Stimulated activated memory B cell treated with anti-CD40 and anti-IgM and Interleukin-4, amounts not matched to agents 10 μg/mL and 1 μg/mL and 100 μg/mL, for 72 hours (primary cell): ENCODE measurements at regions not wholly inside any gene's neighbourhood (a gene's known extent, or its start where the extent isn't known, plus 50 kb on each side); places are given as distances from the start of the nearest gene placed in this dataset.

Source experiments
- ATAC-seq: fragments of 150-1000 bp; cut with Tn5 transposase; 2 replicates; pipeline ENCODE4 v1.10.0; 2021
- H3K27ac Mint-ChIP-seq: one replicate; pipeline ENCODE4 v1.8.0; 2022; ENCODE audit warnings: mild to moderate bottlenecking, mixed read lengths
- H3K27me3 Mint-ChIP-seq: one replicate; pipeline ENCODE4 v1.8.0; 2022; ENCODE audit warnings: mixed read lengths
- H3K36me3 Mint-ChIP-seq: one replicate; pipeline ENCODE4 v1.8.0; 2022; ENCODE audit warnings: mixed read lengths
- H3K4me1 Mint-ChIP-seq: one replicate; pipeline ENCODE4 v1.8.0; 2022; ENCODE audit warnings: mixed read lengths
- H3K4me3 Mint-ChIP-seq: one replicate; pipeline ENCODE4 v1.8.0; 2022; ENCODE audit warnings: mild to moderate bottlenecking, moderate library complexity, mixed read lengths
- H3K9me3 Mint-ChIP-seq: one replicate; pipeline ENCODE4 v1.8.0; 2022; ENCODE audit warnings: mixed read lengths

DNA sequence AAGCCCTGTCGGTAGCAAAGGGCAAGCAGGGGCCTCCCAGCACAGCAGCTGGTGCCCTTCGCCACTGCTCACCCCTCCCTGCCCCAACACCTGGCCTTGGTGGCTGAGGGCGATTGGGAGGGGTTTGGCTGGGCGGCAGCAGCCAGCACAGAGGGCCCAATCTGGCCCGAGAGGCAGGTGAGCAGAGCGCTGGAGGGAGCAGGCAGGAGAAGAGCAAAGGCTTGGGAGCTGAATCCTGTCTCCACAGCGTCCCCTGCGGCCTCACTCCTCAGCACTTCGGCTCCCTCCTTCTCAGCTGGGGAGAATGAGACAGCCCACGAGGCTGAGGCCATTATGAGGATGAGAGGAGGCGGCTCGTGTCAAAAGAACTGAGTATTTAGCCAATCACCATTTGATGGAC lies 74.9 kb upstream of the TAF1B start:
- Mint-ChIP-seq H3K36me3 (no peaks in the 10 kb centered on the region), H3K4me1 (peaks cover 54% of the 10 kb centered on the region), H3K9me3 (no peaks in the 10 kb centered on the region), H3K27me3 (peaks cover 58% of the 10 kb centered on the region), H3K4me3 (peak overlapping the region; percentile 4), H3K27ac (peak overlapping the region; percentile 68)
- no peak for ATAC-seq

DNA sequence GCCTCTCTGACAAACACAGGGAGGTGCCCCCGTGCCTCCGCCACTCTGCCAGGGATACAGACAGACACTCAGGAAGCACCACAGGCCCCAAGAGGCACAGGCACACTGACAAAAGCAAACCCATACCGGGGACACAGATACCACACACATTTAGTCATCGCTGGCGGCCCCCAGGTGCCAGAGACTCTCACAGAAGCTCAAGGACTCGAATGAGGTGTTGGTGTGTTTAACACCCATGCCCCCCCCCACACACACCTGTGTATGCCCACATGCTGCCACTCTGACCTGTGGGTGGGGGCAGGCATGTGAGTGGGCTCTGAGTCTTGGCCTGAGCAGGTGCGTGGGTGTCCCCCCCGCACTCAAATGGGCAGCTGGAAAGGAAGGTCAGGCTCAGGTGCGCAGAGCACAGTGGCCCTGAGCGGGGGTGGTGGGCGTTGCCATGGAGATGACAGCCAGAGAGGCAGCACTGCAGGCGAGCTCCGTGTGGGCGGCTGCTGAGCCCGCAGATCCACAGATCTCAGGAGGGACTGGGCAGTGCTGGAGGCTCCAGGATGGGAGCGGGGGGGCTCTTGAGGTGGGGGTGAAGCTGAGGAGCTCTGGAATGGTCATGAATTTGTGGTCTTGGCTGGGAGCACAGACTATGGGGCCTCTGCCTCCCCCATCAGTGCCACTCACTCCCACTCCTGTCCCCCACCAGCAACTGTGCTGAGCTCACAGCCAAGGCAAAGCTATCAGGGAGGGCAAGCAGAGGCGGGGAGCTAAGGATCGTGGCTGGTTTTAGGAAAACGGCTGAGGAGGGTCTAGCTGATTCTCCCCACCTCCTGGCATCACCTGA lies 73.9 kb upstream of the TAF1B start:
- no peaks in the 10 kb centered on the region for H3K9me3 Mint-ChIP-seq
- H3K4me1 Mint-ChIP-seq = peaks cover 44% of the 10 kb centered on the region
- no peak overlapping the region for H3K4me3 Mint-ChIP-seq
- peaks cover 68% of the 10 kb centered on the region for H3K27me3 Mint-ChIP-seq
- H3K36me3 Mint-ChIP-seq = no peaks in the 10 kb centered on the region
- peak overlapping the region; percentile 68 for H3K27ac Mint-ChIP-seq
- ATAC-seq = peak; percentile 44

GRCh38 chr2:9770006-9770307 lies 73.3 kb upstream of the TAF1B start:
- H3K9me3 Mint-ChIP-seq = no peaks in the 10 kb centered on the region
- H3K4me3 Mint-ChIP-seq = no peak overlapping the region
- peaks cover 38% of the 10 kb centered on the region for H3K4me1 Mint-ChIP-seq
- peaks cover 73% of the 10 kb centered on the region for H3K27me3 Mint-ChIP-seq
- H3K36me3 Mint-ChIP-seq = no peaks in the 10 kb centered on the region
- ATAC-seq = no peak
- H3K27ac Mint-ChIP-seq = no peak overlapping the region

DNA sequence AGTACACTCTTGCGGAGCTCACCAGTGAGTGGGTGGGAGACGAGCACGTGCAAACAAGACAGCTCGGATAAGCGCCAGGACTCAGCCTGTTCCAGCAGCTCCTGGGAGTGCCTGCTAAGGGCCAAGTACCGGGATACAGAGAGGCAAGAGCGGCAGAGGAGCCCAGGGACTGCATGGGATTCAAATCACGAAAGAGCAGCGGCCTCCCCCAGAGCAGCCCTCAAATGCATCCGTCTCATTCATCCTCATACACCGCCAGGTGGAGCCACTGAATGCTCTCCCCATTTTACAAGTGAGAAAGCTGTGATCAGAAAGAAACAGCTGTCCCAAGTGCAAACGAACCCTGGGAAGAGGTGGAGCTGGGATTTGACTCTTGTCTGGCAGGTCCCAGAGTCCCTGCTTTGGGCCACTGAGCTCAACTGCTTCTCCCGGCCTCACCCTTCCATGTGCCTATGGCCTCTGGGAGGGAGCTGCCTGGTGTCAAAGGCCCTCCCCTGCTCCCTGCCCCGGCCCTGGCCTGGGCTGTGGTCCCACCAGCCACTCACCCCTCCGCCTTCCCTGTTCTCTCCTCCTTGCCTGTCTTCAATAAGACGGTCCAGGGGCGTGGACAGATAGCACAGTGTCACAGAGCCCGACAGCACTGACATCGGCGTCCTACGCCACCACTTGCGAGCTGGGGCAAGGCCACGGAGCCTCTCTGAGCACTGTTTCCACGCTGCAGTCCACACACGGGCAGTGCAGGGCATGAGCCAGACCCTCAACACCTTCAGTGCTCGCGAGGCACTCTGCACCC lies 72.8 kb upstream of the TAF1B start:
- H3K9me3 Mint-ChIP-seq = no peaks in the 10 kb centered on the region
- H3K36me3 Mint-ChIP-seq = no peaks in the 10 kb centered on the region
- H3K4me1 Mint-ChIP-seq = peaks cover 36% of the 10 kb centered on the region
- H3K4me3 Mint-ChIP-seq = no peak overlapping the region
- H3K27ac Mint-ChIP-seq = no peak overlapping the region
- ATAC-seq = no peak
- peaks cover 77% of the 10 kb centered on the region for H3K27me3 Mint-ChIP-seq

DNA sequence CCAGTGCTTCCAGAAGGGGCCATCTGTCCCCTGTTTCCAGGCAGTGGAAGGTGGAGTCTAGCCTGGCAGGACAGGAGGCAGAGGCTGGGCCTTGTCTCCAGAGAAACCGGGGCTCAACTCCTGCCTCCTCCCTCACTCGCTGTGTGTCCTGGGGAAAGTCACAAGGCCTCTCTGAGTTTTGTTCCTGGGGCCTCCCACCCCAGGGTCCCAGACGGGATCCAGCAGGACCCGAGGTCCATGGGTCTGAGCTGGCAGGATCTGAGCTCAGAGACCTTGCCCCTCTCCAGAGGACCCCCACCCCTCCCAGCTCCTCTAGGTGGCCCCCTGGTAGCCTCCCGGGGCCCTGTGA lies 72.2 kb upstream of the TAF1B start:
- Mint-ChIP-seq H3K36me3 (no peaks in the 10 kb centered on the region), H3K27me3 (peaks cover 77% of the 10 kb centered on the region), H3K9me3 (no peaks in the 10 kb centered on the region), H3K4me1 (peaks cover 36% of the 10 kb centered on the region), H3K27ac (no peak overlapping the region), H3K4me3 (no peak overlapping the region)
- ATAC-seq = no peak

GRCh38 chr2:9771481-9772017 lies 71.7 kb upstream of the TAF1B start:
- ATAC-seq = no peak
- Mint-ChIP-seq H3K4me3 (no peak overlapping the region), H3K27me3 (peaks cover 77% of the 10 kb centered on the region)

DNA sequence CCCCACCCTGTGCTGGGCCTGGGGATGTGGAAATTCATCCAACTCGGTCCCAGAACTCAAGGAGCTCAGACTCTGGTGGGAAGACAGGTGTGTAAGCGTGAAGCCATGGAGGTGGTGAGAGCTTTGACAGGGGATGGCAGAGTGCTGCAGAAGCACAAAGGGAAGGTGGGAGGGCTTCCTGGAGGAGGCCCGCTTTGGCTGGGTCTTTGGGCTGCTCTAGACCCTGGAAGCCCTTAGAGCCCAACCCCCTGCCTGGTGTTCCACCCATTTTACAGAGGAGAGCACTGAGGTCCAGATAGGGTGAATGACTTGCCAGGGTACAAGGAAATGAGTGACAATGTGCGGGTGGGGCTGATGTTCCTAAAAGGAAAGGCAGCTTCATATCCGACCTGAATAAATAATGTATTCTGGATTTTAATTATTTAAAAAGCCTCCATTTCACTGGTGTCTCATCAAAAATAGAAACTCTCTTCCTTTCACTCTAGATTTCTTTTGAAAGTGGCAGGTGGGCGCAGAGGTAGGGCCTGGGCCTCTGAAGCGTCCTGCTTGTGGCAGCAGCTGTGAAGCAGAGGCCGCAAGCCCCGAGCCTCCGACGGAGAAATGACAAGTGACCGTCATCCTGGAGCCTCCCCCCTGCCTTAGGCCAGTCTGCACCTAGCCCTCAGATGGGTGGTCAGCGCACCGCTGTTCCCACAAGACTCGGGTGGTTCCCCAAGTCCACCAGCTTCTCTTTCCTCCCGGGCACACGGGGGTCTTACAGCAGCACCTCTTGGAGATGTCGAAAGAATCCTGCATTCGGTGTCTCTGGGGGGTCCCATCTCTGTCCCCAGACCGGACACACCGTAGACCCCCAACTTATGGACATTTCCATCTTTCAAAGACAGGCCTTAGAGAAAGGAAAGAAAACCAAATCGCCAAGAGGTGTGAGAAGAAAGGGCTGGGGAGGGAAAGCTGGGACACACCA lies 71.0 kb upstream of the TAF1B start:
- Mint-ChIP-seq H3K9me3 (no peaks in the 10 kb centered on the region), H3K27me3 (peaks cover 77% of the 10 kb centered on the region), H3K4me1 (peaks cover 36% of the 10 kb centered on the region), H3K27ac (no peak overlapping the region), H3K4me3 (no peak overlapping the region), H3K36me3 (no peaks in the 10 kb centered on the region)
- no peak for ATAC-seq

More at GRCh38 chr2:9771481-9772017, 71.7 kb upstream of the TAF1B start:
- H3K36me3 Mint-ChIP-seq = no peaks in the 10 kb centered on the region
- no peaks in the 10 kb centered on the region for H3K9me3 Mint-ChIP-seq
- H3K27ac Mint-ChIP-seq = no peak overlapping the region
- H3K4me1 Mint-ChIP-seq = peaks cover 36% of the 10 kb centered on the region

- Mint-ChIP-seq H3K36me3 (no peaks in the 10 kb centered on the region), H3K4me1 (peaks cover 33% of the 10 kb centered on the region), H3K9me3 (no peaks in the 10 kb centered on the region), H3K4me3 (no peak overlapping the region), H3K27me3 (peaks cover 68% of the 10 kb centered on the region), H3K27ac (no peak overlapping the region)
- no peak for ATAC-seq
These were observed 70.0 kb upstream of the TAF1B start for GRCh38 chr2:9772999-9773902.

GRCh38 chr2:9773903-9774239 lies 69.4 kb upstream of the TAF1B start:
- ATAC-seq = no peak
- Mint-ChIP-seq H3K27me3 (peaks cover 62% of the 10 kb centered on the region), H3K9me3 (no peaks in the 10 kb centered on the region), H3K36me3 (no peaks in the 10 kb centered on the region), H3K4me3 (no peak overlapping the region), H3K27ac (no peak overlapping the region), H3K4me1 (peaks cover 33% of the 10 kb centered on the region)

DNA sequence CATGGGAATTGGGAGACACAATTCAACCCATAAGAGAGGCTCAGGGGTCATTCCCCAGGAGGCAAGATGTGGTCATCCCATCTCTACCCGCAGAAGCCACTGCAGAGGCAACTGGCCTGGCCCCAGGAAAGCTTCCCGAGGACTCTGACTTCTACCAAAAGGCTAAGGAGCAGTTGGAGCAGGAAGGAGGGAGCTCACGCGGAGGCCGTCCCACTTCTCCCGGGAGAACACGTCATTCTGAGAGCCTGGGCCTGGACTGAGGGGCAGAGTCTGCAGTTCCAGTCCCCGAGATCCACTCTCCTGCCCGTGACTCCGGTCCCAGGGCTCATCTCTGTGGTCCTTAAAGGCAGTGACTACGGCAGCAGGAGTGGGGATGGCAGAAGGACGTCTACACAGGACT lies 69.0 kb upstream of the TAF1B start:
- Mint-ChIP-seq H3K4me3 (no peak overlapping the region), H3K27ac (no peak overlapping the region), H3K4me1 (peaks cover 33% of the 10 kb centered on the region), H3K27me3 (peaks cover 58% of the 10 kb centered on the region), H3K9me3 (no peaks in the 10 kb centered on the region), H3K36me3 (no peaks in the 10 kb centered on the region)
- ATAC-seq = no peak

- Mint-ChIP-seq H3K4me3 (no peak overlapping the region), H3K4me1 (peaks cover 31% of the 10 kb centered on the region), H3K9me3 (no peaks in the 10 kb centered on the region), H3K36me3 (no peaks in the 10 kb centered on the region), H3K27ac (no peak overlapping the region), H3K27me3 (peaks cover 47% of the 10 kb centered on the region)
- ATAC-seq = no peak
These were observed 67.9 kb upstream of the TAF1B start for GRCh38 chr2:9775351-9775750.

GRCh38 chr2:9775999-9776712 lies 67.1 kb upstream of the TAF1B start:
- H3K4me3 Mint-ChIP-seq = no peak overlapping the region

GRCh38 chr2:9777081-9777480 lies 66.2 kb upstream of the TAF1B start:
- H3K27me3 Mint-ChIP-seq = peaks cover 33% of the 10 kb centered on the region
- H3K36me3 Mint-ChIP-seq = no peaks in the 10 kb centered on the region
- H3K4me3 Mint-ChIP-seq = no peak overlapping the region
- no peaks in the 10 kb centered on the region for H3K9me3 Mint-ChIP-seq
- H3K27ac Mint-ChIP-seq = no peak overlapping the region
- H3K4me1 Mint-ChIP-seq = peaks cover 25% of the 10 kb centered on the region
- no peak for ATAC-seq

More at GRCh38 chr2:9775999-9776712, 67.1 kb upstream of the TAF1B start:
- Mint-ChIP-seq H3K4me1 (peaks cover 25% of the 10 kb centered on the region), H3K36me3 (no peaks in the 10 kb centered on the region), H3K27ac (no peak overlapping the region), H3K9me3 (no peaks in the 10 kb centered on the region), H3K27me3 (peaks cover 39% of the 10 kb centered on the region)
- no peak for ATAC-seq

DNA sequence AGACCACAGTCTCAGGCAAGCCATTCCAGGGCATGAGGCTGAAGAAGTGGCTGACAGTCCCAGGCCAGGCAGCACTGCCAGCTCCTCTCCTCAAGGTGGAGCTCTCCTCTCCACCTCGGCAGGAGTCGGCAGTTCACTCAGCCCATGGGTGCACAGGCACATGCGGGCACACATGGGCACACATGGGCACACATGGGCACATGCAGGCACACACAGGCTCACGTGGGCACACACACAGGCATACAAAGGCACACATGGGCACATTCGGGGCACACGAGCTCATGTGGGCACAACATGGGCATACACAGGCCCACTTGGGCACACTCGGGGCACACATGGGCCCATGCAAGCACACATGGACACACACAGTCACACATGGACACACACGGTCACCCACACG lies 65.3 kb upstream of the TAF1B start:
- Mint-ChIP-seq H3K4me1 (peaks cover 25% of the 10 kb centered on the region), H3K36me3 (no peaks in the 10 kb centered on the region), H3K27me3 (peaks cover 23% of the 10 kb centered on the region), H3K27ac (no peak overlapping the region), H3K4me3 (no peak overlapping the region), H3K9me3 (no peaks in the 10 kb centered on the region)
- ATAC-seq = no peak
